GM18867 (cell line): ENCODE measurements at regions not wholly inside any gene's neighbourhood (a gene's known extent, or its start where the extent isn't known, plus 50 kb on each side); places are given as distances from the start of the nearest gene placed in this dataset.
"Not testable (repeated sequence)": the region's sequence is repeated elsewhere in the genome, so short reads cannot be mapped to it uniquely, and the experiment has no call there.

Experiments
- ATAC-seq: cut with Tn5 transposase; IDR thresholded peaks from one replicate; pipeline ENCODE4 v1.9.1; 2021; ENCODE audit warnings: mild to moderate bottlenecking, moderate library complexity; ENCODE audit not compliant: unreplicated experiment

DNA sequence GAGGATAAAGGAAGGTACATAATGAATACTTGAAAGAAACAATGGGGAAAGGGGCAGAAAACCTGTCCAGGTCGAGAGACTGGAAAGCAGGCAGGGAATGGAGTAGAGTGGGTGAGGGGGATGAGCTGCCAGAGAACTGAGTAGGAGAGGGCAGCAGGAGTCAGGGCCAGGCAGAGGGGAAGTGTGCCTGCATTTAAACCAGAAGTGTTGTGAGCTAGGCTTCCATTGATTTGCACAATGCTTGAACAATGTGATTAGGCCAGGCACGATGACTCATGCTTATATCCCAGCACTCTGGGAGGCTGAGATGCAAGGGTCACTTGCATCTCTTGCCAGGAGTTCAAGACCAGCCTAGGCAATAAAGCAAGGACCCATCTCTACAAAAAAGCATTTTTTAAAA lies 332.6 kb downstream of the ANAPC1 start:
- ATAC-seq = not testable (repeated sequence)

DNA sequence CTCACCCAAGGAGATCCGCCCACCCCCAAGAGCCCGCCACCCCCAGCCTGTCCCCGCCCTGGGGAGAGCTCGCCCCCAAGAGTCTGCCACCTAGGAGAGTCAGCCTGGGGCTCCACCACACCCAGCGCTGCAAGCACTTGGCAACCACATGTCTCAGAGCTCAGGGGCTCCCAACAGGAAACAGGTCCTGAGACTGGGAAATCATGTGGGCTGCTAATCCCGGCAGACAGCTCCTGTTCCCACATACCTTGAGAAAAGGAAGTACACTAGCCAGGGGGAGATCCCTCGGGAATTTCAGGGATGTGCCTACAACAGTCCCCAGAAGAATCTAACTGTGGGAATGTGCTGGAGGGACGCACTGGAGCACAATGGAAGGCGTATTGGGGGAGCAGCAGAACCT lies 331.4 kb downstream of the ANAPC1 start:
- ATAC-seq = not testable (repeated sequence)

DNA sequence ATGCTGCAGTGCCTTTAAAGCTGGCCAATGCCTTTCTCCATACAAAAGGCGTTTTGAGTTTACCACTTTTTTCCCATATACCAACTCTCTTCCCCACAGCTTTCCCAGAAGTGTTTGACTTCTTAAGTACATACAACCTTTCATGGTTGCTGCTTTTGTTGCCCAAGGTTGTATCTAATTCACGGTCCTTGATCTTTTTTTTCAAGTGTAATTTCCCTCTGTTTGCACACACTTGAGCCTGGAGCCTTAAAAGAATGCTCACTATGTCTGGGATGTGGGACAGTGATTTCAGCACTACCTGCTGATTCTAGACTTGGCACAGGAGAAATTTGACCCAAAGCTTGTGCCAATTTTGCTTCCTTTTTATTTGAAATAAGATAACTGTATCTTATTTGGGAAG lies 324.7 kb downstream of the ANAPC1 start:
- ATAC-seq = not testable (repeated sequence)

DNA sequence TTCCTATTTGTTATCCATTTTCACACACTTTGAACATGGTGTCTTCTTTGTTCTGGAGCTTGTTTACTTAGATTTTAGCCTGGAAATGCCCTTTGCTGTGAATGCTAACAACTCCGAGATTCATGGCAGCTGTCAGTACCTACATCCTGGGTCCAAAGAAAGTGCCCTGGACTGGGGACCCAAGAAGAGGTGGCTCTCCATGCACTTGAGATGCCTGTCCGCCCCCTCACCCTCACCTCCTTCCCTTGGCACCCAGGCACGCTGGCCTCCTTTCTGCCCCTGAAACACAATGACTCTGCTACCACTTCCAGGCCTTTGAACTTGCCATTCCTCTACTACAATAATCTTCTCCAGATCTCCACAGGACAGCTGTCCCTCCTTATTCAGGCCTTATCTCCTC lies 324.2 kb downstream of the ANAPC1 start:
- ATAC-seq = not testable (repeated sequence)

DNA sequence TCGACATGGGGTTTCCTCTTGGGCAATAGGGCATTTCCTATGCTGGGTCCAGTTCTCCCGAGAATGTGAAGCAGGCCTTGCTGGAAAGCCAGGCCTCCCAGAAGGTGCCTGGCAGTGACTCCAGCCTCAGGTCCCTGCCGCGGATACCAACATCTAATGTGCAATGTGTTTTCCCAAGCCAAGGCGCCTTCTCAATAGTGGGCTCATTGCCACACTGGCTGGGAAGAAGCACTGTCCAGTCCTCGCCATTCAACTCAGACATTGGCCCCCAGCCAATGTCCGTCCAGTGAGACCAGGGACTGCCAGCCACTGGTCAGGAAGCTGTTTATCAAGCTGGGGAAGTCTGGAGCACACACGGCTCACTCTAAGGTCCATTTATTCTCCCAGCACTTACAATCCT lies 317.9 kb downstream of the ANAPC1 start:
- not testable (repeated sequence) for ATAC-seq

DNA sequence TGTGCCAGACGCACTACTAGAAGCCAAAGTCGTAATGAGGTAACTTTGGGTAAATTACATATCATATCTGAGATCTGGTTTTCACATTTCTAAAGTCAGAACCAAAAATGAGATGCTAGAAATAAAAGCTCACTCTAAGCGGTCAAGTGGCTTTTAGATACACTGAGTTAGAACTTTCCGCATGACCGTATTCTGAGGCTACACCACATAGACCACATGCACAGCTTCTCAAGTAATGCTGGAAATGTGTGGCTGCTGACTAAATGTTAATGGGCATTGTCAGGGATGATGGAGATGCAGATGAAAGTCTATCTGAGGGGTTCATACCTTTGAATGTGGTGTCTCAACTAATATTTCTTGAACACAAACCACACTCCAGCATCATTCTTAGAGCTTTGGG lies 316.8 kb downstream of the ANAPC1 start:
- not testable (repeated sequence) for ATAC-seq

DNA sequence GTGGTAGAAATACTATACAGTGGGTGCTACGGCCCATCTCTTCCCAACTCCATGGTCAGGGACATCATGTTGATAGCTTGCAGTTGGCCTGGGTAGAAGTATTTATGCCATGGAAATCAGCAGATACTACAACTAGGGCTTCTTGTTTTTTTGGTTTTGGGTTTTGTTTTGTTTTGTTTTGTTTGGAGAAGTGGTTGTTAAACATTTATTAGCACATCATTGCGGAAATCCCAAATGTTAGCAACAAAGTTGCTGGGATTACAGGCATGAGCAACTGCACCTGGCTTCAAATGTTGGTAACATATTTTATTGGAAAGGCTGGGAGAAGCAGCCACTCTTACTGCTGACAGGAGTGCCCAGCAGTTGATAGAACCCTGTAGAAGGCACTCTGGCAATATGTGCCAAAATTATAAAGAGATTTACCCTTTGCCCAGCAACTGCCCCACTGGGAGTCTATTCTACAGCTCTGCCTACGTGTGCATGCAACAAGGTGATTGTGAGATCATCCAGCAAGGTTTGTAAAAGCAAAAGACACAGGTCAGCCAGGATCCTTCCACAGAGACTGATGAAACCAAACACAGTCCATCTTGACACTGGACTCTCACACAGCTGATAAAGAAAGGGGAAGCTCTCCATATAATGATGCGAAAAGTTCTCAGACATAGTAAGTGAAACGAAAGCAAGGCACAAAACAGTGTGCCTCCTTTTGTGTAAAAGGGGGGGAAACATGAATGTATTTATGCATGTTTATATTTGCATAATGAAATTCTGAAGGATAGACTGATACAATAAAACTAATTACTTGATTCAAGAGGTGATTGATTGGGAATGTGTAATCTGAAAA lies 314.4 kb downstream of the ANAPC1 start:
- not testable (repeated sequence) for ATAC-seq

DNA sequence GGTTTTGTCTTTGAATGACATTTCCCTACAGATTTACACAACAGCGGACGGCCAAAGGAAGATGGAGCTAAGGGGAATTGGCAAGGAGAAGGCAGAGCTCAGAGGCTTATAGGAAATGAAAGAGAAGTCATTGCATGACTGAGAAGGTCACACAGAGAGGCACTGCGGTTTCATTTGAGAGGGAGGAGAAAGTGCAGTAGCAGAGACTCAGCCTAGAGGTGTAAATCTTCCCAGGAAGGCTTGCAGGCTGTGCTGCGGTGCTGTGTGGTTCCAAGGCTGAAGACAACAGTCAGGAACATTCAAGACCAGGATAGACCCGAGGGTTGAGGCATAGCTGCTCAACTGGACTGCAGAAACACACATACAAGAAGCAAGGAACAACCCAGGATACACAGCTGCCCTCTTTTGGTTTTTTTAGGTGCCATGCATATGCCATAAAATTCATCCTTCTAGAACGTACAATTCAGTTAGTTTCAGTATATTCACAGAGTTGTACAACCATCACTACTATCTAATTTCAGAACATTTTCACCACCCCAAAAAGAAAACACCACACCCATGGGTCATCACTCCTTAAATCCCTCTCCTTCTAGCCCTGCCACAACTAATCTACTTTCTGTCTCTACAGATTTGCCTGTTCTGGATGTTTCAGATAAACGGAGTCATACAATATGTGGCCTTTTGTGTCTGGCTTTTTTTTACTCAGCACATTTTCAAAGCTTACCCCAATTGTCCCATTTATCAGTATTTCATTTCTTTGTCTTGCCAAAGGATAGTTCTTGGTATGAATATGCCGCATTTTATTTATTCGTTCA lies 313.5 kb downstream of the ANAPC1 start:
- peak; percentile 95 for ATAC-seq

DNA sequence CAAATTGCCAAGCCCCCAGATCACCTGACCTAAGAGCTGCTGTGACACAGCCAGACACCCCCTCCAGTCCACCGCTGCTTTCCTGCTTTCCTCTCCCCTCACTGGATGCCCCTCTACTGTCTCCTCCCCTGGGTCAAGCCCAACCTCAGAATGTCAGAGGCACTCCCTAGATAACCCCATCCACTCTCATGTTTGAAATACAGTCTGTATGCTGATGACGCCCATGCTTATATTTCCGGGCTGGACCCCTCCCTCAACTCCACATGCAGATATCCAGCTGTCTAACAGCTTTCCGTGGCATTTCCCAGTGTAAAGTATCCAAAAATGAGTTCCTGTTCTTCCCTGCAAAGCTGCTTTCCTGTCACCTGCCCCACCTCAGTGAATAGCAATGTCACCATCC lies 309.2 kb downstream of the ANAPC1 start:
- ATAC-seq = not testable (repeated sequence)

DNA sequence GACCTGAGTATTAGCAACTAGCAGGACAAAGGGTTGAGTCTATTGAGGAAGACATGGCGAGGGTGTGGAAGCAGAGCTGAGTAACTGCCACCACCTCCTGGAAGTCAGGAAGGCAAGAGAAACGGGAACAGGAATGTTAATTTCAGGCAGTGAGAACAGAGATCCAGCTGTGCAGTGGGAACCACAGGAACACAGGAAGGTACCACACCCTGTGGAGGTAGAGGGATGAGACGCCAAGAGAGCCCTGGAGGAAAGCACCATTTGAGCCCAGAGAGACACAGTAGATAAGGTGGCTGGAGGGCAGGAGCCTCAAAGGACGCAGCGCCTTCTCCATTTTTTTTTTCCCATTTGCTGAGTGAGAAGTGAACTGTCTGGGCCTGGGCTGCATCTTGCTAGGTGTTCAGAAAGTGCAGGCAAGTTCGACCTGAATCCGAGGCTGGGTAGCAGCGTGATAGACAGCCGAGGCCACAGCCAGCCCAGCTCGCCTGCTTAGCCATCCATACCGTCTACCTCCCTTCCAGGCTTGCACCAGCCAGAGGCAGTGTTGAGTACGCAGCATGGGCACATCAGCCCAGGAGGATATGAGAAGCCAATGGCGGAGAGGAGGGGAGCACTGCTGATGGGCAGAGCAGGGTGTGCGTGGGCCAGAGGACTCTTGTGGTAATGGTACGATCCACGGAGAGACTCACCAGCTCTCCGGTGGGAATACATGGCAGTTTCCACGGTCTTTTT lies 306.7 kb downstream of the ANAPC1 start:
- ATAC-seq = not testable (repeated sequence)

DNA sequence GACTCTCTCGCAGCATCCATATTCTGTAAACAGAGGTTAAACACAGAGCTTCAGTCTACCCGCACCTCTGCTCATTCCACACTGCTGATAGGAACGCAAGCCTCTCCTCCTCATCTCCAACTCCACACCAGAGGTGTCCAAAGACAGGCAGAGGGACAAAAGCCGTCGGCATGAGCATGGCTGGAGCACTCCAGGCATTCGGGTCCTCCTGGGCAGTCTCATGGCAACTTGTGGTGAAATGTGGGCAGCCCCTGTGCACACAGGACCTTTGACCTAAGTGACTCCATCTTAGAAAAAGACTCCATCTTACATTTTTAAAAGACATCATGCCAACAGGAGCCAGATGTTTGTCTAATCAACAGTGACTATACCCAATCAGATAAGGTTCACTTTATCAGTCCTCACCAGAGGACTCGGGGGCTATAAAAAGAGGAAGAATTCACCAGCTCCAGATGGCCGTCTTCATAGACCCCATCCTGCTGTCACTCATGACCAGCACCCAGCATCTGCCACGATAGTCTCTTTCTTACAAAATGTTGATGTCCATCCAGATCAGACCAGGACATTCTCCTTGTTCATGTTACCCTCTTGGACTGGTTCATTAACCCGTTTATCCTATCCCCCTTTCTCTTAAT lies 304.4 kb downstream of the ANAPC1 start:
- not testable (repeated sequence) for ATAC-seq

DNA sequence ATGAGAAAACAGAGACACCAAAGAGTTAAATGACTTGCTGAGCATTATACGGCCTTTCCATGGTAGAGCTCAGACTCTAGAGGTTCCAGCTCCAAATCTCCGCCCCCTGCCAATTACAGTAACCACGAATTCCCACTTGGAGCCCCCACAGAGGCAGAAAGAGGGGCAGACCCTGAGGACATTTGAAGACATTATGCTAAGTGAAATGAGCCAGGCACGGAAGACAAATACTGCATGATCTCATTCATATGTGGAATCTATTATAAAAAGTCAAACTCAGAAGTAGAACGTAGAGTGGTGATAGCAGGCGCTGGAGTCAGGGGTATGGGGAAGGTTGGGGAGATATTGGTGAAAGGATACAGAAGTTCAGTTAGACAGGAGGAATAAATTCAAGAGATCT lies 303.4 kb downstream of the ANAPC1 start:
- ATAC-seq = not testable (repeated sequence)

DNA sequence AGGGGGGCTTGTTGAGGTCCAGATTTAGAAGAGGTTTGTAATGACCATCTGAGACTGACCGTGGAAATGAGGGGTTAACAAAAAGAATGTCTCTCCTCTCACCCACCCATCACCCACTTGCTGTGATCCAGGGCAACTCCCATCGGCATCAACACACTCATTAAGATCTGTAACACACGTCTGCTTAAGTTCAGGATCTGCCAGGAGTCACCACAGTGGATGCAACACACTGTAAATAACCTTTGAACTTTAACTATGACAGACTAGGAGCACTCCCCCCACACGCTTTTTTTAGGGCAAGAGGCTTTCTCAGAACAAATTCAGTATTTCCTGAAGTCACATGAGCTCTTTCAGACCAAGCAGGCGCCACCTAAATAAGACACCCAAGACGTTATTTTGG lies 301.9 kb downstream of the ANAPC1 start:
- ATAC-seq = not testable (repeated sequence)

DNA sequence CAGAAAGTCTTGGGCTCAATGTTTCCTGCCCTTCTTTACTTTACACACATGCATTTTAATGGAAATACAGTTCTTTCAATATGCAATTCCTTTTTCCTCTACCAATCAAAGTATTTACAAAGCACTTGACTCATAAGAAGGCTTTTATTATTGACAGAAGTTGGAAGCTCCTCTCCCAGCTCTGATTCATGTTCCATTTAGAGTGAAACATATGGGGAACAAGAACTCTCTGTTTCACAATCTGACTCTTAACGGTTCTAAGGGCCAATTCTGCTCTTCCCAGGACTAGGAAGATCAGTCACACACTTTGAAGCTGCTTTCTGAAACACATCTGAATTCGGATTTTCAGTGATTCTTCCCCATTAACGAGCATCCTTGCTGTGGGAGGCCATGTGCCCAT lies 300.5 kb downstream of the ANAPC1 start:
- ATAC-seq = not testable (repeated sequence)

DNA sequence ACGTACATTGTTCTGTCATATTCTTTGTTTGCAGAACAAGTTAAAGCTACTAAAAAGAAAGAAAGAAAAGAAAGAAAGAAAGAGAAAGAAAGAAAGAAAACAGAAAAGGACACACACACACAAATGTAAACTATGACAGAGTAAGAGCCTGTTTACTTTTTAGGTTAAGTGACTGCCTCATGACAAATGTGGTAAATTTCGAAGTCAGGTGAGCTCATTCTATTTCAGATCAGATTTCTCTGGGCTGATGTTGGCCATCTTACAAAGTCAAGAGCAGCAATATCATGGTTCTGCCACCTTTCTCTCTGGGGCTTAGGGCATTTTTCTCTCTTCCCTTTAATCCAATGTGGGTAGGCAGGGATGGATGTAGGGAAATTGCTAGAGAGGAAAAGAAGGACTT lies 299.5 kb downstream of the ANAPC1 start:
- ATAC-seq = not testable (repeated sequence)

DNA sequence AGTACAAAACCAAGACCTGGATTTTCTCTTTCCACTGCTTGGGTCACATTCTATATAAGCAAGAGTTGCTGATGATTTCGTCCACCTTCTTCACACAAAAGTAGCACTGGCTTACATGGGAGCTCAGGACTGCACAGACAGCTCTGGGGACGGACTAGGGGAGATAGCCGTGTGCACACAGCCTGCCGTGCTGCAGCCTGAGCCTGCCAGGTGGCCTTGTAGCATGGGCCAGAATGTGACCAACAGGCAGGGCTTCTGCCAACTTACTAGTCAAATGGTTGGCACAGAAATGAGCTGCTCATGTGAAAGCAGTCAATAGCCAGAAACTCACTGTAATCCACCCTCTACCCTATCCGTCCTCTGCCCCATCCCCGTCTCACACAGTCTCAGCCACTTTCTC lies 299.0 kb downstream of the ANAPC1 start:
- not testable (repeated sequence) for ATAC-seq

DNA sequence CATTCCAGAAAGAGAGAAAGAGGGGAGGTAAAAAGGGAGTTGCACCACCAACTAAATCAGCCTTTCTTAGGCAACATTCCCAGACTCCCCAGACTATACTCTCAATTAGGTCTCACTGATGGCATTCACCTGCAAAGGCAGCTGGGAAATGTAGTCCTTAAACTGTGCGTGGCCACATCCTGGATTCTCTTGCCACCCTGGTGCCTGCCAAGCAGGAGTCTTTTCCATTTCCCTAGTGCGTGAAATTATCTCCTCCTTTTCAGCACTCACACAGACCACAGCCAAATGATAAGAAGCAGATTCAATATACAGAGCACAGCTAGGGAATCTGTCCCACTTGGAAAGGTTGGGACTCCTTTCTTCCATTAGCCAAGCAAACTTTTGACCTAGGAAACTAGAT lies 298.0 kb downstream of the ANAPC1 start:
- ATAC-seq = not testable (repeated sequence)

DNA sequence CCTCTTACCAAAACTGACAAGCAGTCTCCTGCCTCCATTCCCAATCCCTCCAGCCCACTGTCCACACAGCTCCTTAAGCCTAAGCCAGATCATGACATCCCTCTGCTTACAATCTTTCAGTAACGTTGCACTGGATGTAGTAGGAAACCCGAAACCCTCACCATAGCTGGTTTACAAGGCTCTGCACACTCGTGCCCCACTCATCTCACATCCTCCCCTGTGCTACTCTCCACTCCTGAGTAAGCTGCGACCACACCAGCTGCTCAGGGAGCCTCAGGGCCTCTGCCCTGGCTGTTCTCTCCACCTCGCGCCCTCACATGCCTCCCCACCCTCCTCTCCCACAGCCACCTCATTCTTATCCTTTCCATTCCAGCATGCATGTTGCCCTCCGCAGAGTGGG lies 288.9 kb downstream of the ANAPC1 start:
- ATAC-seq = not testable (repeated sequence)

DNA sequence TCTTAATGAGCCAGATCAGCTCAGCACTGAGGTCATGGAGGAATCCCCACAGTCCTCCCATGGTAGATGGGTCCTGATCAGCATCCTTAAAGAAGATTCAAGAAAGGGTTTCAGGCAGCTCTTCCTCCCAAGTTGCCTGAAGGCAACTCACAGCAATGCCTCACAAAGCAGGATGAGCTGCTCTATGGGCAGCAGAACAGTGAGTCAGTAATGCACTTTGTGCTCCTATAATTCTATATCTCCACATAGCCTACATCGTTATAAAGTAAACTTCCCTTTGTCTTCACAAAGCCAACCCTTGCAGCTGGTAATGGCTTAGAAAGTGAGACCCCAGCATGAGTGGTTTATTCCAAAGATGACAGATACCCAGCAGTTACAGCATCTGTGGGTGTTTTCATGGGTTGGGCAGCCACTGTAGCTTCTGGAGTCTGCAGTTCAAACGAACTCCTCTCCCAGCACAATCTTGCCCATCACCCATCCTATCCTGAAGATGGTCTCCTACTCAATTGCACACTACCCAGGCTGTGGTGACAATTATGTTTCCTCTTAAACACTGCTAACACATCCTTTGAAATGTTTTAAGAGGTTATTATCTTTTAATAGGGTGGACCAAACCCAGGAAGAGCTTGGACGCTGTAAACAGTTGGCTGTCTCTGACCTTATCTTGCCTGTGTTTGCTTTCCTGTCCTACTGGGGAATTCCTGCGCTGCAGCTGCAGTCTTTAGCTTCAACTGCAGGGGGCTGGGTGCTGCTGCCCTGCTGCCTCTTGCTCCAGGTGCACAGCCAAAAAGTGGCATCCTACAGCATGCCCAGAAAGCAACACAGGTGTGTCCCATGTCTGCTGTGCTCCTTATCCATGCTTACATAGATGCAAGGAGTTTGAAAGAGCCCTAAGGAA lies 286.9 kb downstream of the ANAPC1 start:
- ATAC-seq = not testable (repeated sequence)

DNA sequence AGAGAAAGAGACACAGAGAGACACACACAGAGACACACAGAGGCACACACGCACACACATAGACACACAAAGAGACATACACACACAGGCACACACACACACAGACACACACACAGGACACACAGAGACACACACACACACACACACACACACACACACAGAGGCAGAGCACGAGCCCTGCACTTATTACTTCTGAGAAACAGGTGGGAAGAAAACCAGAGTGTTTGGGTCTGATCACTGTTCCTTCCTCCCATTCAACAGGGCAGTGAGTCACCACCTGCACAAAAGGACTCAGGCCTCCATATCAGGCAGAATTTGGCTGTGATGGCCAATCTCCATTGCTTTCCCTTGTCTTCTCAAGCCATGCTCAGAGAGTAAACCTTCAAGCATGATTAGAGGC lies 285.0 kb downstream of the ANAPC1 start:
- not testable (repeated sequence) for ATAC-seq
